Midbrain (tissue), 1 donor: ENCODE measurements at regions not wholly inside any gene's neighbourhood (a gene's known extent, or its start where the extent isn't known, plus 50 kb on each side); places are given as distances from the start of the nearest gene placed in this dataset.
"Not testable (repeated sequence)": the region's sequence is repeated elsewhere in the genome, so short reads cannot be mapped to it uniquely, and the experiment has no call there.

Experiments
- DNase-seq: peaks from one replicate; lab custom pipeline; 2025; lab: John Stamatoyannopoulos, UW

- no peak for DNase-seq
Observed at GRCh38 chr5:53160895-53161294, 51.3 kb upstream of the MOCS2 start.

- DNase-seq = no peak
Observed at GRCh38 chr5:53161876-53162275, 52.3 kb upstream of the MOCS2 start.

GRCh38 chr5:53164478-53165165 is 55.1 kb upstream of the MOCS2 start:
- no peak for DNase-seq

GRCh38 chr5:53165431-53166182 is 56.0 kb upstream of the MOCS2 start:
- DNase-seq = no peak

GRCh38 chr5:53166183-53166495 is 56.6 kb upstream of the MOCS2 start:
- no peak for DNase-seq

GRCh38 chr5:53167836-53168235 is 58.3 kb upstream of the MOCS2 start:
- peak; percentile 20 for DNase-seq

GRCh38 chr5:53169933-53170332 is 60.4 kb upstream of the MOCS2 start:
- no peak for DNase-seq

GRCh38 chr5:53170746-53171349 is 61.3 kb upstream of the MOCS2 start:
- peak; percentile 1 for DNase-seq

GRCh38 chr5:53172073-53172472 is 62.5 kb upstream of the MOCS2 start:
- DNase-seq = not testable (repeated sequence)

GRCh38 chr5:53172630-53173029 is 63.1 kb upstream of the MOCS2 start:
- no peak for DNase-seq

- DNase-seq = no peak
Observed at GRCh38 chr5:53173083-53173482, 63.5 kb upstream of the MOCS2 start.

GRCh38 chr5:53178830-53179229 is 69.3 kb upstream of the MOCS2 start:
- no peak for DNase-seq

- DNase-seq = no peak
Observed at GRCh38 chr5:53179691-53180090, 70.1 kb upstream of the MOCS2 start.

GRCh38 chr5:53180538-53180937 is 71.0 kb upstream of the MOCS2 start:
- no peak for DNase-seq

GRCh38 chr5:53180991-53181390 is 71.4 kb upstream of the MOCS2 start:
- DNase-seq = no peak

GRCh38 chr5:53183880-53184279 is 74.3 kb upstream of the MOCS2 start:
- DNase-seq = no peak

GRCh38 chr5:53191548-53192165 is 82.1 kb upstream of the MOCS2 start:
- DNase-seq = no peak

GRCh38 chr5:53194086-53194485 is 84.5 kb upstream of the MOCS2 start:
- no peak for DNase-seq

GRCh38 chr5:53199882-53200281 is 90.3 kb upstream of the MOCS2 start:
- no peak for DNase-seq

- no peak for DNase-seq
Observed at GRCh38 chr5:53200306-53200705, 90.7 kb upstream of the MOCS2 start.

GRCh38 chr5:53201746-53202145 is 92.2 kb upstream of the MOCS2 start:
- DNase-seq = no peak

- no peak for DNase-seq
Observed at GRCh38 chr5:53206562-53206961, 97.0 kb upstream of the MOCS2 start.

GRCh38 chr5:53211799-53212198 is 102.2 kb upstream of the MOCS2 start:
- no peak for DNase-seq
